A673 (cell line): ENCODE measurements at regions not wholly inside any gene's neighbourhood (a gene's known extent, or its start where the extent isn't known, plus 50 kb on each side); places are given as distances from the start of the nearest gene placed in this dataset.

ENCODE experiments used
- BruUV-seq: library from RNA; stranded (reverse); fragments of 400-500 nt; replicated peaks from 2 replicates; lab custom pipeline; 2021; lab: Mats Ljungman, UMichigan
- CTCF ChIA-PET: fragments of 300-600 bp; sonication (Branson Sonifier 250); formaldehyde crosslinking; loops from one replicate; lab custom pipeline; 2022; ENCODE audit warnings: antibody characterized with exemption; lab: Charles Lee
- POLR2A ChIA-PET: fragments of 300-600 bp; sonication (Branson Sonifier 250); formaldehyde crosslinking; loops from one replicate; lab custom pipeline; 2022; ENCODE audit warnings: antibody characterized with exemption; ENCODE audit not compliant: low non-redundant PET; lab: Charles Lee
- DNase-seq: peaks from one replicate; pipeline ENCODE4 v3.0.0-alpha.2; 2015; ENCODE audit warnings: low spot score
- H3K27ac ChIP-seq: fragments of 200-600 bp; sonication (generic); 2 replicates; pipeline ENCODE4 v1.5.1; 2016; ENCODE audit warnings: mixed run types, low read depth, mild to moderate bottlenecking, mixed read lengths, antibody characterized with exemption, low read length; ENCODE audit not compliant: poor library complexity, severe bottlenecking
- H3K27me3 ChIP-seq: fragments of 200-600 bp; sonication (generic); replicated peaks from 2 replicates; pipeline ENCODE4 v1.6.1; 2017; ENCODE audit warnings: mixed run types, low read depth, mild to moderate bottlenecking, mixed read lengths, antibody characterized with exemption, low read length; ENCODE audit not compliant: insufficient read depth, poor library complexity
- H3K36me3 ChIP-seq: fragments of 200-600 bp; sonication (generic); 2 replicates; pipeline ENCODE4 v1.6.1; 2016; ENCODE audit warnings: mixed run types, mild to moderate bottlenecking, mixed read lengths, antibody characterized with exemption, low read length; ENCODE audit not compliant: insufficient read depth, poor library complexity, severe bottlenecking
- H3K4me1 ChIP-seq: fragments of 200-600 bp; sonication (generic); 2 replicates; pipeline ENCODE4 v1.6.1; 2017; ENCODE audit warnings: mixed run types, mild to moderate bottlenecking, mixed read lengths, antibody characterized with exemption, low read length; ENCODE audit not compliant: insufficient read depth, poor library complexity, severe bottlenecking
- H3K4me3 ChIP-seq: fragments of 200-600 bp; sonication (generic); 2 replicates; pipeline ENCODE4 v1.5.1; 2016; ENCODE audit warnings: low read depth, mixed run types, mild to moderate bottlenecking, mixed read lengths, low read length; ENCODE audit not compliant: poor library complexity, severe bottlenecking
- H3K9me3 ChIP-seq: fragments of 200-600 bp; sonication (generic); 2 replicates; pipeline ENCODE4 v1.6.1; 2016; ENCODE audit warnings: mixed run types, low read depth, mild to moderate bottlenecking, mixed read lengths, antibody characterized with exemption, low read length; ENCODE audit not compliant: poor library complexity, severe bottlenecking
- CTCF ChIP-seq: fragments of 300-800, 200-600 bp; sonication (generic); conservative IDR thresholded peaks from 2 replicates; pipeline ENCODE4 v1.5.1; 2017; ENCODE audit warnings: low read depth, mild to moderate bottlenecking, antibody characterized with exemption, low read length, moderate library complexity, mixed read lengths
- EZH2 ChIP-seq: fragments of 200-600 bp; sonication (generic); IDR thresholded peaks from 2 replicates; pipeline ENCODE4 v1.6.1; 2017; ENCODE audit warnings: borderline replicate concordance, low read depth, mild to moderate bottlenecking, mixed read lengths, antibody characterized with exemption, low read length; ENCODE audit not compliant: poor library complexity, severe bottlenecking
- intact Hi-C: fragments of 100-400 bp; cut with micrococcal nuclease; formaldehyde crosslinking; loops from one replicate; pipeline ENCODE4 v1.10.0; 2022; ENCODE audit not compliant: unreplicated experiment

- CTCF ChIA-PET, result no interaction called here
- Histone ChIP-seq H3K4me3 (no peak overlapping the region), H3K9me3 (no peaks in the 10 kb centered on the region), H3K27ac (no peak overlapping the region), H3K4me1 (no peaks in the 10 kb centered on the region), H3K36me3 (no peaks in the 10 kb centered on the region), H3K27me3 (peaks cover 5% of the 10 kb centered on the region)
- no peak for DNase-seq
- POLR2A ChIA-PET, result no interaction called here
- no TSS peak for BruUV-seq
- intact Hi-C loops, result no loop called here
- TF ChIP-seq EZH2 (no peak), CTCF (no peak)
Observed at GRCh38 chr15:85941186-85941855, 138.3 kb upstream of the AGBL1 start.

- POLR2A ChIA-PET, result no interaction called here
- CTCF ChIA-PET, result no interaction called here
Observed at GRCh38 chr15:85942632-85943031, 137.0 kb upstream of the AGBL1 start.

GRCh38 chr15:85943151-85943550 is 136.5 kb upstream of the AGBL1 start:
- Histone ChIP-seq H3K27ac (no peak overlapping the region), H3K9me3 (no peaks in the 10 kb centered on the region), H3K4me1 (no peaks in the 10 kb centered on the region), H3K4me3 (no peak overlapping the region), H3K36me3 (no peaks in the 10 kb centered on the region), H3K27me3 (peaks cover under 1% of the 10 kb centered on the region)
- CTCF ChIA-PET, result no interaction called here
- no TSS peak for BruUV-seq
- intact Hi-C loops, result no loop called here
- POLR2A ChIA-PET, result no interaction called here
- DNase-seq, result no peak
- no peak for TF ChIP-seq CTCF
- no peak for TF ChIP-seq EZH2

More at GRCh38 chr15:85942632-85943031, 137.0 kb upstream of the AGBL1 start:
- BruUV-seq, result no TSS peak
- Histone ChIP-seq H3K27me3 (no peaks in the 10 kb centered on the region), H3K4me3 (no peak overlapping the region), H3K9me3 (no peaks in the 10 kb centered on the region), H3K36me3 (no peaks in the 10 kb centered on the region), H3K27ac (no peak overlapping the region), H3K4me1 (no peaks in the 10 kb centered on the region)
- intact Hi-C loops, result no loop called here
- DNase-seq, result no peak
- TF ChIP-seq CTCF (no peak), EZH2 (no peak)
